ENCODE measurements at regions not wholly inside any gene's neighbourhood (a gene's known extent, or its start where the extent isn't known, plus 50 kb on each side); places are given as distances from the start of the nearest gene placed in this dataset.

- H3K9me3 ChIP-seq, result no peaks in the 10 kb centered on the region
- Mint-ChIP-seq H3K4me1 (ENCODE audit: low read depth, unreplicated experiment) (no peaks in the 10 kb centered on the region), H3K27me3 (ENCODE audit: insufficient read depth, unreplicated experiment) (no peaks in the 10 kb centered on the region), H3K9me3 (ENCODE audit: unreplicated experiment) (peaks cover 6% of the 10 kb centered on the region), H3K36me3 (ENCODE audit: insufficient read depth, unreplicated experiment) (no peaks in the 10 kb centered on the region), H3K4me3 (ENCODE audit: unreplicated experiment) (no peak overlapping the region), H3K27ac (ENCODE audit: unreplicated experiment) (no peak overlapping the region)
- H3K4me3 ChIP-seq (ENCODE audit: low read depth, low read length), result no peak overlapping the region
- H3K27me3 ChIP-seq (replicated peaks; ENCODE audit: control insufficient read depth, insufficient read depth, low read length), result no peaks in the 10 kb centered on the region
- POLR2A ChIA-PET, result no interaction called here
- H3K4me1 ChIP-seq, result no peaks in the 10 kb centered on the region
- CTCF ChIA-PET, result no interaction called here
- intact Hi-C loops (cut with micrococcal nuclease; ENCODE audit: unreplicated experiment), result no loop called here
- TF ChIP-seq CTCF (IDR thresholded peaks at IDR 0.05; ENCODE audit: insufficient read depth in 1 of 2, low read depth in 1 of 2, low read length in 1 of 2, severe bottlenecking in 1 of 2, unreplicated experiment in 1 of 2), result no peak
- no peak for DNase-seq
- BruUV-seq (replicated peaks), result no TSS peak
- no peaks in the 10 kb centered on the region for H3K36me3 ChIP-seq (ENCODE audit: control insufficient read depth, insufficient read depth, low read length)
Measured at GRCh38 chr4:45408996-45409395, 682.6 kb upstream of the GNPDA2 start.

GRCh38 chr4:45399116-45399515 lies 672.8 kb upstream of the GNPDA2 start:
- no peaks in the 10 kb centered on the region for H3K4me1 ChIP-seq
- no peak overlapping the region for H3K4me3 ChIP-seq (ENCODE audit: low read depth, low read length)
- Mint-ChIP-seq H3K36me3 (ENCODE audit: insufficient read depth, unreplicated experiment) (no peaks in the 10 kb centered on the region), H3K4me1 (ENCODE audit: low read depth, unreplicated experiment) (no peaks in the 10 kb centered on the region), H3K27me3 (ENCODE audit: insufficient read depth, unreplicated experiment) (no peaks in the 10 kb centered on the region), H3K9me3 (ENCODE audit: unreplicated experiment) (peaks cover 25% of the 10 kb centered on the region), H3K27ac (ENCODE audit: unreplicated experiment) (no peak overlapping the region), H3K4me3 (ENCODE audit: unreplicated experiment) (no peak overlapping the region)
- no TSS peak for BruUV-seq (replicated peaks)
- H3K36me3 ChIP-seq (ENCODE audit: control insufficient read depth, insufficient read depth, low read length), result no peaks in the 10 kb centered on the region
- ChIA-PET CTCF (no interaction called here), POLR2A (no interaction called here)
- no peak for TF ChIP-seq CTCF (IDR thresholded peaks at IDR 0.05; ENCODE audit: insufficient read depth in 1 of 2, low read depth in 1 of 2, low read length in 1 of 2, severe bottlenecking in 1 of 2, unreplicated experiment in 1 of 2)
- intact Hi-C loops (cut with micrococcal nuclease; ENCODE audit: unreplicated experiment), result no loop called here
- H3K27me3 ChIP-seq (replicated peaks; ENCODE audit: control insufficient read depth, insufficient read depth, low read length), result no peaks in the 10 kb centered on the region
- no peaks in the 10 kb centered on the region; the same call in 1 of the 2 replicates for H3K9me3 ChIP-seq
- DNase-seq, result no peak

GRCh38 chr4:45385306-45385705 lies 659.0 kb upstream of the GNPDA2 start:
- intact Hi-C loops (cut with micrococcal nuclease; ENCODE audit: unreplicated experiment), result no loop called here
- Histone ChIP-seq H3K4me3 (ENCODE audit: low read depth, low read length) (no peak overlapping the region), H3K27me3 (replicated peaks; ENCODE audit: control insufficient read depth, insufficient read depth, low read length) (no peaks in the 10 kb centered on the region), H3K36me3 (ENCODE audit: control insufficient read depth, insufficient read depth, low read length) (no peaks in the 10 kb centered on the region), H3K9me3 (no peaks in the 10 kb centered on the region), H3K4me1 (no peaks in the 10 kb centered on the region)
- BruUV-seq (replicated peaks), result no TSS peak
- CTCF ChIA-PET, result no interaction called here
- Mint-ChIP-seq H3K27ac (ENCODE audit: unreplicated experiment) (no peak overlapping the region), H3K4me3 (ENCODE audit: unreplicated experiment) (no peak overlapping the region), H3K36me3 (ENCODE audit: insufficient read depth, unreplicated experiment) (no peaks in the 10 kb centered on the region), H3K4me1 (ENCODE audit: low read depth, unreplicated experiment) (no peaks in the 10 kb centered on the region), H3K9me3 (ENCODE audit: unreplicated experiment) (no peaks in the 10 kb centered on the region), H3K27me3 (ENCODE audit: insufficient read depth, unreplicated experiment) (no peaks in the 10 kb centered on the region)
- DNase-seq, result no peak
- TF ChIP-seq CTCF (IDR thresholded peaks at IDR 0.05; ENCODE audit: insufficient read depth in 1 of 2, low read depth in 1 of 2, low read length in 1 of 2, severe bottlenecking in 1 of 2, unreplicated experiment in 1 of 2), result no peak
- POLR2A ChIA-PET, result no interaction called here

Data from Caco-2 (cell line).